Stimulated activated CD4-positive, alpha-beta T cell treated with anti-CD3 and anti-CD28 coated beads, Interleukin-1b, Interleukin-23, amount 100 ng/mL, for 4 hours (primary cell): ENCODE measurements at regions not wholly inside any gene's neighbourhood (a gene's known extent, or its start where the extent isn't known, plus 50 kb on each side); places are given as distances from the start of the nearest gene placed in this dataset.
"Not testable (repeated sequence)": the region's sequence is repeated elsewhere in the genome, so short reads cannot be mapped to it uniquely, and the experiment has no call there.

Experiments
- DNase-seq, 2 donors: peaks; one replicate each; pipeline ENCODE4 v3.0.0-alpha.2; 2020; ENCODE audit warnings: low read depth in 2 of 2

DNA sequence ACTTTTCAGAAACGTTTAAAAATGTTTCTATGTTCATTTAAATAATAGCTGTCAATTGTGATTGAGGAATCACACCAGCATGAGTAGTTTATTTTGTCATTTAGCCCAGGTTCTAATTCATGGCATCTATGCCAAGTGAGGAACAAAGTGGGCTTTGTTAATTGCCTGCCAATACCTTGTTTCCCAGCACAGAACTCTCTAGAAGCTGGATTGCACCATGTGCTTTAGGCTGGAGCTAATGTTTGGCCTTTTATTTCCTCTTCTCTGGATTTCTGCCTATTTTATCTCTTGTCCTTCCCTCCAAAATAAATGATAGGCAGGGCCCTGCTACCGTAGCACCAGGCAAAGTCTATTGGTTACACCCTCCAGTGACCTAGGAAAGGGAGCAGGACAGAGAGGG, 109.9 kb upstream of the ITGB1 start:
- DNase-seq: no peak

DNA sequence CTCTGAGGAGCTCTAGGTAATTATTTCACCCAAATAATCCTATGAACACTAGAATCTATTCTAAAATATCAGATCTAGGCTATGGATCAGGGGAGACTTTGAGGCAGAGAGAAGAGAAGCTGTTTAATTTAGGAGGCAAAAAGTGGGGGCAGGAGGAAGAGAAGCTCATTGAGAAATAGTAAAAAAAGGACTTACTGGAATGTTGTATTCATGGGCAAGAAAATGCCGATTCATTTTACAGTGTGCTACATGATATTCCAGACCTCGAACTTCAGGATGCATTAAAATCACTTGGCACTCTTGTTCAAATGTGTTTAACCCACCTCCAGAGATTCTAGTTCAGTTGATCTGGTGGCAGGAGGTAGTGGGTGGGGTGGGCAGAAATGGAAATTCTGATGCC, 109.5 kb upstream of the ITGB1 start:
- DNase-seq: no peak

DNA sequence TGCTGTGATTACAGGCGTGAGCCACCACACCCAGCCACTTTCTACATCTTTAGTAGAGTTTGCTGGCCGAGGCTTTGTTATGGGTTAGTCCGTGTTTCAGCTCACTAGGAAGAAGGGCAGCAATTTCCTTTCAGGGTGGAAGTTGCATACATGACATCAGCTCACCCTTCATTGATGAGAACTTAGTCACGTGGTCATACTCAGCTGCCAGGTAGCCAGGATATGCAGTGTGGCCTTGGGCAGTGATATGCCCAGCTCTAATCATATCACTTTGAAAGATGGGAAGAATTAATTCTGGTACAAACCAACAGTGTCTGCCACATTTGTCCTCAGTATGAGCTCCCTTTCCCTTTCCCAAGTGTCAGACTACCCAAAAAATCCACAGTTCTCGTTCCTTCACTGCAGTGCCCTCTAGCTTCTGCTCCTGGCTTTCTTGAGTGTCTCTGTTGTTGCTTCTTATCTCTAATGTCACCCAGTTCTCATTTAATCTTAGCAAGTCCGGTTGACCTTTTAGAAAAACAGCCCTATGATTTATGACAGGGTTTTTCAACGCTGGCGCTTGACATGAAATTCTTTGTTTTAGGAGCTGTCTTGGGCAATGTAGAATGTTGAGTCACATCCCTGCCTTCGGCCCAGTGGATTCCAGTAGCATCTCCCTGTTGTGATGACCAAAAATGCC, 108.7 kb upstream of the ITGB1 start:
- DNase-seq: no peak

DNA sequence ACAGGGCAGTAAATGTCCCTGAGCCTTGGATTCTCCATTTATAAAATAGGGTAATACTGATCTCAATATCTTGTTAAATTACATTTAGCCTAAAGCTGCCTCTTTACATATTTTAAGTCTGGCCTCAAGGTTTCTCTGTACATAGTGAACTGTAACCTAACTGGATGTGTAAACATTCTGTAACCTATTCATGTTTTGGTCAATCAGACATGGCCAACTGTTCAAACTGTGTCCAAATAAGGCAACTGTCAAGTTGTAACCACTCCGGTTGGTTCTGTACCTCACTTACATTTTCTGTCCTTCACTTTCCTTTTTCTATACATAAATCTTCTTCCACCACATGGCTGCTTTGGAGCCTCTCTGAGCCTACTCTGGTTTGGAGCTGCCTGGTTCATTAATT, 107.1 kb upstream of the ITGB1 start:
- no peak for DNase-seq

- DNase-seq: no peak
Observed at GRCh38 chr10:33064706-33065105, 106.7 kb upstream of the ITGB1 start.

GRCh38 chr10:33057620-33058019, 99.6 kb upstream of the ITGB1 start:
- DNase-seq: no peak

DNA sequence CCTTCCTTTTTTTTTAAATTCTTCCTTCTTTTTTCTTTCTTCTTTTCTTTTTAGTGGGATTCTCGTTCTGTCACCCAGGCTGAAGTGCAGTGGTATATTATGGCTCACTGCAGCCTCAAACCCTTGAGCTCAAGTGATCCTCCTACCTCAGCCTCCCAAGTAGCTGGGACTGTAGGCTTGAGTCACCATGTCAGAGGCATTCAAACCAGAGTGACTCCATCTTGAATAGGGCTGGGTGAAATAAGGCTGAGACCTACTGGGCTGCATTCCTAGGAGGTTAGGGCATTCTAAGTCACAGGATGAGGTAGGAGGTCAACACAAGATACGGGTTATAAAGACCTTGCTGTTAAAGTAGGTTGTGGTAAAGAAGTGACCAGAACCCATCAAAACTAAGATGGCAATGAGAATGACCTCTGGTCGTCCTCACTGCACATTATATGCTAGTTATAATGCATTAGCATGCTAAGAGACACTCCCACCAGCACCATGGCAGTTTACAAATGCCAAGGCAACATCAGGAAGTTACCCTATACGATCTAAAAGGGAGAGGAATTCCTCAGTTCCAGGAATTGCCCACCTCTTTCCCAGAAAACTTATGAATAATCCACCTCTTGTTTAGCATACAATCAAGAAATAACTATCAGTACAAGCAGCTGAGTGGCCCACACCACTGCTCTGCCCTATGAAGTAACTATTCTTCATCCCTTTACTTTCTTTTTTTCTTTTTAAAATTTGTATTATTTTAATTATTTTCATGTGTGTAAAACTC, 99.0 kb upstream of the ITGB1 start:
- DNase-seq: no peak

- no peak for DNase-seq
Observed at GRCh38 chr10:33055625-33056024, 97.6 kb upstream of the ITGB1 start.

DNA sequence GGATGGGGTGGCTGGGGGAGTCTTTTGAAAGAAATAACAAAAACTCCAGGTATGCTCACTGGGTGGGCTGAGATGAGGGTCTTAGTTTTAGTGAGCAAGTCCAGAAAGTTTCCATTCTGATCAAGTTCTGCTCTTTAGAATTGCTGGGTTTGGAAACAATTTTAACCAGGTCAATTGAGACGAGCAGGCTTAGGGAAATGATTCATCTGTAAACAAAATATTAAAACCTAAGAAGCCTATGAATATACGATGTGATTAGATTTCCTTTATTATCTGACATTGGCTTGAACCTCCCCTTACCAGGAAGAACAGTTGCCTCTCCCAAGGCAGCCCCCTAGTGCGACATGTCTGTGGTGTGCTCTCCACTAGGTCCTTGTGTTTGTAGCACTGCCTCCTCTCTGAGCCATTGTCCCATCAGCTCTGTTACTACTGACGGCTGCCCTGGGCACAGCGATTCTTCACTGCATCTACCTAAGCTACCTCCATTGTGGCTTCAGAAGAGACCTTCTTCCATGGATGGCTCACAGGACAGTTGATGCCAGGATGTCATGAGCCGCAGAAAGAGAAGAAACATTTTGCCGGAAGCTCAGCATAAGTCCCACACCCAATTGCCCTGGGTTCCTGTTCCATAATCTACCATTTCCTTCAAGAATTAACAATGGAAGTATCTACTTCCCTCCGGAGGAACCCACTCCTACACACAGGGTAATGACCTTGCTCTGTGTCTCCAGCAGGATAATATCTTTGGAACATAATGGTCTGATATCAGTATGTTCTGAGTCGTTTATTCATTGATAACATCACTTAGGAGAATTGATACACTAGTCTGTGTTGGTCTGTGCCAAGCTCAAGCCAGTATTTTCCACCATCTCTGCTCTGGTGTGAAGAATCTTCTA, 95.1 kb upstream of the ITGB1 start:
- no peak for DNase-seq

GRCh38 chr10:33052263-33052875, 94.3 kb upstream of the ITGB1 start:
- DNase-seq: no peak

GRCh38 chr10:33049963-33050920, 92.2 kb upstream of the ITGB1 start:
- not testable (repeated sequence) for DNase-seq

DNA sequence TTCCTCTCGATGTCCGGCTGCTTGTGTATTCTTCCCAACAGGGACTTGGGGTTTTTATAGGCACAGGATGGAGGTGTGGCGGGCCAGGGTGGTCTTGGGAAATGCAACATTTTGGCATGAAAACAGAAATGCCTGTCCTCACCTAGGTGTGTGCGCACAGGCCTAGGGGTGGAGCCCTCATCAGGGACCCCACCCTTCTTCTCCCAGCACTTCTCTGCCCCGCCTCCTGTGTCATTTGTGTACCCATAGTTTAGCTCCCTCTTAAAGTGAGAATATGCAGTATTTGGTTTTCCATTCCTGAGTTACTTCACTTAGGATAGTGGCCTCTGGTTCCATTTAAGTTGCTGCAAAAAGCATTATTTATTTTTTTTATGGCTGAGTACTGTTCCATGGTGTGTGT, 90.2 kb upstream of the ITGB1 start:
- no peak for DNase-seq

DNA sequence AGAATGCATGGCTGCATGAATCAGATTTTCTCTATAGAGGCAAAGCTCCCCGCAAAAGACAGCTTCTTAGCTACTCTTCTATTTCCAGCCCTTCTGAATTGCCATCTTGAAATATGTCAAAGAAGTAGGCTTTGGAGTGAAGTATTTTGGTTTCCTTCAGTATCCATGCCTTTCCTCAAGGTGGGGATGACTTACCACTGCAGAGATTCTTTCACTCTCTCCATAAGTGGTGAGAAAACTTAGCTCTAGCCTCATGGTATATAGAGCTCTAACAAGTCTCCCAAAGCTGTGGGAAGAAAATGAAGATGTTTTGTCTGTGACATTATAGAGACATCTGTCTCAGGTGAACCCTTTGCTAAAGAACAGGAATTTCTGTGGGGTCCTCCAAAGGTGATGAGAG, 89.6 kb upstream of the ITGB1 start:
- DNase-seq: no peak

DNA sequence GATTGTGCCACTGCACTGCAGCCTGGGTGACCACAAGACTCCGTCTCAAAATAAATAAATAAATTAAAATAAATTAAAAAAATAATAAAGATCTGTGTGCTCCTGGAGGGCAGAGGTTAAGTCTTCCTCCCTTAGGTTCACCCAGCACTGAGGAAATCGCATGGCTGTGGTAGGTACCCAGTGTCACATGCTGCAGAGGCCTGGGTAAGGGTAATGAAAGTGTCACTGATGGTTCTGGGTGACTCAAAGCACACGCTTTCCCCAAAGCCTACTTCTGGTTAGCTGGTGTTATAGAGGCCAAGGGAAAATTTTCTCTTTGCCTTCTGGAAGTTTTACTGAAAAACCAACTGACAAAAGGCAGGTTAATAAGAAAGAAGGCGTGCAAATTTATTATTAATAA, 88.8 kb upstream of the ITGB1 start:
- no peak for DNase-seq

GRCh38 chr10:33045421-33045820, 87.4 kb upstream of the ITGB1 start:
- no peak for DNase-seq

DNA sequence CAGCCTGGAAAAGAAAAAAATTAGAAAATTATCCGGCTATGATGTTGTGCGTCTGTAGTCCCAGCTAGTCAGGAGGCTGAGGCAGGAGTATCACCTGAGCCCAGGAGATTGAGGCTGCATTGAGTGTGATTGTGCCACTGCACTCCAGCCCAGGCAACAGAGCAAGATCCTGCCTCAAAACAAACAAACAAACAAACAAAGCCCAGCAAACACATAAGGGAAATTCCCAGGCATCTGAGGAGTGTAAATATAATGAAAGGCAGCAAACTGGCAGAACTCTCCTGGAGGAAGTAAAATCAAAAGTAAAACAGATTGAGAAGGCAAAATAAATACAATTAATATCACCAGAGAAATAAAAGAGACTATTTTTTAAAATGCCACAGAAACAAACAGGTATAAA, 84.5 kb upstream of the ITGB1 start:
- DNase-seq: no peak

- no peak for DNase-seq
Observed at GRCh38 chr10:33041783-33042437, 83.9 kb upstream of the ITGB1 start.

- no peak for DNase-seq
Observed at GRCh38 chr10:33040436-33040835, 82.4 kb upstream of the ITGB1 start.

DNA sequence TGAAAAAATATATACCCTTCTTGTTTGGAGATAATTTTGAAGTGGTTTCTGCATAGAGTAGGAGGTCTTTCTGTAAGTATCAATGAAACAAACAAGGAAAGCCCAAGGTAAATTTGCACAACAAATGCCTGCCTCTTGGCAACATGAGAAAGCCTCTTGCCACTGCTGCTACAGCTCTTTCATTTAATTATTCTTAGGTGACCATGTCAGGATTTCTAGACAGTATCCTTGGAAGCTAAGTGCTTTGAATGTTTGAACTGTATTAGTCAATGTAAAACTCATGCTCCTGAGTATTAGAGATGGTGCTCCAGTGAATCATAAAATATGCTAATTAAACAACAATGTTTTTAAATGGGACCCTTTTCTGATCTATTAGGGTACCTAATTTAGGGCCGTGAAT, 81.2 kb upstream of the ITGB1 start:
- DNase-seq: no peak

DNA sequence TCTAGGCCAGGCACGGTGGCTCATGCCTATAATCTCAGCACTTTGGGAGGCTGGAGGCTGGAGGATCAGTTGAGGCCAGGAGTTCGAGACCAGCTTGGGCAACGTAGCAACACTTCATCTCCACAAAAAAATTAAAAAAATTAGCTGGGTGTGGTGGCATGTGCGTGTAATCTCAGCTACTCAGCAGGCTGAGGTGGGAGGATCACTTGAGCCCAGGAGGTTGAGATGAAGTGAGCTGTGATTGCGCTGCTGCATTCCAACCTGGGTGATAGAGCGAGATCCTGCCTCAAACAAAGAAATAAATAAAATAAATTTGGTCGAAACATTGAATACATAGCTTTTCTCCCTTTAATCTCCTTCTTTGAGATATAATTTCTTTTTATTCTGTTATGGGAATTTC, 80.6 kb upstream of the ITGB1 start:
- DNase-seq: no peak
